ENCODE measurements at regions not wholly inside any gene's neighbourhood (a gene's known extent, or its start where the extent isn't known, plus 50 kb on each side); places are given as distances from the start of the nearest gene placed in this dataset.

DNA sequence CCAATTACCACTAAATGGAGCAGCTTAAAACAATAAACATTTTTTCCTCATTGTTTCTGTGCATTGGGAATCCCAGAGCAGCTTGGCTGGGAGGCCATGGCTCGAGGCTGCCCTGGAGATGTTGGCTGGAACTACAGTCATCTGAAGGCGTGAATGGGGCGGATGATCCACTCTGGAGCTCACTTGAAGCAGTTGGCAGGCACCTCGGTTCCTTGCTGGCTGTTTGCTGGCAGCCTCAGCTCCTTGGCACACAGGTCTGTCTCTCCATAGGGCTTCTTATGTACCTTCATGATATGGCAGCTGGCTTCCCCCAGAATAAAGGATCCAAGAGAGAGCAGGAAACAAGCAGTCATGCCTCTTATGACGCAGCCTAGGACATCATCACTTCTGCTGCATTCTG, 227.0 kb upstream of the COPS8 start:
- no peak for DNase-seq

DNA sequence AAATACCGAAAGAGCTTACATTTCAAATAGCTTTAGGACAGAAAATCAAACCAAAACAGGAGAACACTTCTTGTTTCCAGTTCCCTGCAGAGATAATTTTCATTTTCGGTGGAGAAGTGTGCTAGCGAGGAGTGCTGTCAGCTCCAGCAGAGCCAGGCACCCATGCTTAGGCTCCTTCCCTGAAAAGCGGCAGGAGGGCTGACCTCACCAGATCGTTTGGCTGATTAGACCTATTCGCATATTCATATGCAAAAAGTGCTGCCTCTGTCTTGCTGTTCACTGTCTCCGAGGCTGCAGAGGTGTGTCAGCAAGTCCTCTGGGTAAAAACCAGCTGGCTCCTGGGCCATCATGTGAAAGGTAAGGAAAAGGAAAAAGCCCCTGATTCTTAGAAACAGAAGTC, 225.8 kb upstream of the COPS8 start:
- DNase-seq = no peak

DNA sequence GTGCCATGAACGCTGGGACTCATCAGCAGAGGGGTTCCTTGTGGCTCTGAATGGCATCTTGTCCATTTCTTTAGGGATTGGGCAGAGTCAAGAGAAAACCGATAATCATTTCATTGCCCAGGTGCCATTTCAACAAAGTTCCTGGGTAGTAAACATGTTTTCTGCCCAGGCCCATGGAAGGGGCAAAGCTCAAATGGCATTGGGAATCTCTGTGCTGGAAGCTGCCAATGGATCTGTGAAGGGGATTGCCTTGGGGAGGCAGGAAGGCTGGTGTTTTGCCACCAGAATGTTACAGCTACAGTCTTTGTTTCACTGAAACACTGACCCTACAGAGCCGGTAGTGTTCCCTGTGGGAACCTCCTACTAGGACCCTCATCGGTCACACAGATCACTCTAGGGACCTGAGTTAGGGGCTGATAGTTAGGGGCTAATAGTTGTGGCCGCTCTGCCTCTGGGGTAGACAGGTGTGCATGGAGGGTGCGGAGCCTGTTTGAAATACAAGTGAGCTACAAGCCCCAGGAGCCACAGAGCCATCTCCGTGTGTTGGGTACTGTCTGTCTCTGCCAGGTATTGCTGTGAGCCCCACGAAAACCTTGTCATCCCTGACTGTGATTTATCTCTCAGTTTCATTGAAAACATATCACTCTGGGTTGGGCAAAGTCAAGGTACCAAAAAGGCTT, 224.4 kb upstream of the COPS8 start:
- DNase-seq = no peak

DNA sequence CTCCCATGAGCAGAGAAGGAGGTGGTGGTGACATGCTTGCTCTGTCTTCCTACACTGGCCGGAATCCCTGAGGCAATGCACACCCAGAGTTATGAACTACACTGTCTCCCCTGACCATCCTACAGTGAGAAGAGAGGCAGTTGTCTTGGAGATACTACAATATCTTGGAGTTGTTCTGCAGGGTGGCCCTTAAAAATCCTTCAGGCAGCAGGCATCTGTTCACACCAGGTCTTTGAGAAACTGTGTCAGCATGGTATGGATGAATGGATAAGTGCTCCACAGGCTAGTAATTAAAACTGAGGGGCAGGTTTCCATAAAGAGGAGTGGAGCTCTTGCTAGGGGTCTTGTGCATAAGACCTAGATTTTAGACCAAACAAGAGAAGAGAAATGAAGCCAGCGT, 223.7 kb upstream of the COPS8 start:
- no peak for DNase-seq

DNA sequence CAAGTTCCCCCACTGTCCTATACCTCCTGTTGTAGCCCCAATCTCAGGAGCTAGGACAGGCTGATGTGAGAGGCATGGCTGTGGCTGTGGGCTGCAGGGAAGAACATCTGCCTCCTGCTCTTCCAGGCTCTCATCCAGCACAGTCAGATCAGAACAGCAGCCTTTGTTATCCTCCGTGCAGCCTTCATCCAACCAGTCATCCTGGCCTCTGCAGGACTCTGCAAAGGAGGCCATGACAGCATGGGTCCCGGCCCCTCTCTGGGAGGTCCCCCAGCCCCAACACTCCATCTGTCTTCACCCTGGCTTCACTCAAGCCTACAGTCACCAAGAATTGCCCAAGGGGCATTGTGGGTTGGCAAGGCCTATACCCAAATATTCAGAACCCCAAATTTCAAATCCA, 223.2 kb upstream of the COPS8 start:
- no peak for DNase-seq

DNA sequence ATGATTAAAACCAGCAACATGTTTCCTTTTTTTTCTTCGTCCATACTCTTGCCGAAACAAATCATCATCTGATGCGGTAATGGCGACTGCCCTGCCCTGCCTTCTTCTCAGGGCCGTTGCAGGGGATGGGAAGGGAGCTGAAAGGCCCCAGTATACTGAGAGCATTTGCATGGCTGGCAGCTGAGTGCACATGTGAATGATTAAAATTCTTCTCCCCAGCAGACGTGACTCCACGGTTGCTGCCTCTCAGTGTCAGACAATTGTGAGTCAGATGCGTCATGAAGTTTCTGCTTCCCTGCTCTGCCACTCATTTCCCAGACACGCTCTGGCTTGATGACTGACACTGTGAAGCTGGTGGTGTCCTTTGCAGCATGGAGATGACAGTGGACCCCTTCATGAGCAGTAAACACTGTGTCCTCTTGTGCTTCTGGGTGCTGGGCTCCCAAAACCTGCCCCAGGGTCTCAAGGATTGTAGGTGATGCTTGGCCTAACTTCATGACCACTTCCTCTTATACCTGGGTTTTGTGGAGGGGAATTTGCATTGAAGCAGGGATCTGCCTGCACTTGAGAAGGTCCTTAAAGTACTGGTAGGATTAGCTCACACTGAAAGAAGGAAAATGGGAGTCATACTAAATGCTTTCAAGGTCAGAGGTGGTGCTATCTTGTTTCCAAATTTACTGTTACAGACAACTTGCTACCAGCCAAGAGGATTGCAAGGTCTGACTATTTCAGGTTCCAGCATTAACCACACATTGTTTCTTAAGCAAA, 222.5 kb upstream of the COPS8 start:
- no peak for DNase-seq

DNA sequence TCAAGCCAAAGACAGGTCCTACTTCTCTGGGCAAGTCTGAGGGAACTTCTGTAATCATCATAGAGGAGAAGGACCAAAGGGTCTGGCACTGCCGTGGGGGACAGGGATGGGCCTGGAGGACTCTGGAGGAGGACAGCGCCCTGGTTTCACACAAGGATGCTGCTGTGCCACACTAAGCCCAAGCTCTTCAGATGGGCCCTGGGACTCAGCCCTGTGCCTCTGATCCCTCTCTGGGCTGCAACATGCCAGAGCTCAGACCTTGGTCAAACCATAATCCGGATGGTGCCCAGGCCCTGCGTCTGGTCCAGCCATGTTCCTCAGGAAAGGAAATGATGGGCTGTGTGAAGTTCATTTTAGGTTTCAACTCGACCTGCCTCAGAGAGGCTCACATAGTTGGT, 222.0 kb upstream of the COPS8 start:
- no peak for DNase-seq

DNA sequence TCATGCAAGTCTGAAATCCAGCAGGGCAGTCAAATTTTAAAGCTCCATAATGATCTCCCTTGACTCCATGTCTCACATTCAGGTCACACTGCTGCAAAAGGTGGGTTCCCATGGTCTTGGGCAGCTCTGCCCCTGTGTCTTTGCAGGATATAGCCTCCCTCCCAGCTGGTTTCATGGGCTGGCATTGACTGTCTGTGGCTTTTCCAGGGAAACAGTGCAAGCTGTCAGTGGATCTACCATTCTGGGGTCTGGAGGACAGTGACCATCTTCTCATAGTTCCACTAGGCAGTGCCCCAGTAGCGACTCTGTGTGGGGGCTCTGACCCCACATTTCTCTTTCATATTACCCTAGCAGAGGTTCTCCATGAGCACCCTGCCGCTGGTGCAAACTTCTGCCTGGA, 220.6 kb upstream of the COPS8 start:
- no peak for DNase-seq

DNA sequence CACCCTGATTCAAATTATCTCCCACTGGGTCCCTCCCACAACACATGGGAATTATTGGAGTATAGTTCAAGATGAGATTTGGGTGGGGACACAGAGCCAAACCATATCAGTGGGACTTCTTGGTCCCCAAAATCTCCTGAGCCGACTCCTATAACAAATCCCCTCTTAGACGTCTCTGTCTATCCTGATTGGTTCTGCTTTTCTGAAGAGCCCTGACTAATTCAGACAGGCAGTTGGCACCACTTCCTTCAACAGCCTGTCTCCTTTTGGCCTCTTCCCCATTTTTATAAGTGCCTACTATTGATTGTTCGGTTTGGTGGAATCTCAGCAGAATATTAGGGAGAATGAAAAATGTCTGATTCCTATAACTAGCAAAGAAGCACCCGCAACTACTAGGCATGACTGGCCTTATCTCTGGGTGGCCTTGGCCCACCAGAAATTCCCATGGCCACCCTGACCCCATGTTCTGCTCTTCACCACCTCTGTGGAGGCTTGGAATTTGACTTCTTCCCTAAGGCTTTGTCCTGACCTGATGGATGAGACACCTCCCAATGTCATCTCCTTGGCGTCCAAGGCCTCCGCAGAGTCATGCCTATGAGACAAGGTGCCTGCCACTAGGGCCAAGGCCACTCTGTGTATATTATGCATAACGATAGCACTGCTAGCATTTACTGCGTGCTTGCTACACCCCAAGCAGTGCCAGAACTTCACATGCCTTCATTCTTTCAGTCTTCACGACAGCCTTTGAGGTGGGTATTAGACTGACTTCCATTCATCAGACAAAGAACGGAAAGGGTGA, 218.9 kb upstream of the COPS8 start:
- DNase-seq = no peak

DNA sequence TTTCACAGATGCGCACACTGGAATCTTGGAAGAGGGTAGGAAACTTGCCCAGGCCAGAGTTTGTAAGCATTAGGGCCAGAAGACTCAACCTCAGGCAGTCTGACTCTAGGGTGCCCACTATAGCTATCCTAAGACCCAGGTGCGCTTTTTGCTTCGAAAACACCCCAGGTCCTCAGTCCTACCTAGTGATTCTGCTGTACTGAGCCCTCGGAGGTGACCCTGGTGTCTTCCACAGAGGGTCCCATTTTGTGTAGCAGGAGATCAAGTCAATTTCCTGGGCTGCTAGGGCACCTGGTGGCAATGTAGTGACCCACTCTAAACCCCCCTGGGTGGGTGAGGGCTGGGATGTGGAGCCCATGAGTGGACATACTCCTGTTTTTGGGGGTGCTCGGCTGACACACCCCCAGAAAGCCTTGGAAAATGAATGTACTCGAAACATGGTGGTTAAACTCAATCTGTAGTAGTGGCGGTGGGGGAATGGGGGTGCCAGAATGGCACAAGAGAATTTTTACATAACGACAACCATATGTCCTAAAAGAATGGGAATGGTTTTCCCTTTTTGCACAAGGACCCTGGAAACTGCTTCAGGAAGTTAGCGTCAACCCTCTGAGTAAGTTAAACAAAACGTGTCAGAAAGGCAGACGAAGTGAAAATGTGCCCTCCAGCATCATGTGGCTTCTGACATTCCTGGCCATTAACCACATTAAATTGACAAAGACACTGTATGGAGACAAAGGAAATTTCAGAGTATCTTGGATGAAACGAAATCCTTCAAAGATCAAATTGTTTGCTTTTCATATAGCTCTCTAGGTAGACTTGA, 218.0 kb upstream of the COPS8 start:
- no peak for DNase-seq

DNA sequence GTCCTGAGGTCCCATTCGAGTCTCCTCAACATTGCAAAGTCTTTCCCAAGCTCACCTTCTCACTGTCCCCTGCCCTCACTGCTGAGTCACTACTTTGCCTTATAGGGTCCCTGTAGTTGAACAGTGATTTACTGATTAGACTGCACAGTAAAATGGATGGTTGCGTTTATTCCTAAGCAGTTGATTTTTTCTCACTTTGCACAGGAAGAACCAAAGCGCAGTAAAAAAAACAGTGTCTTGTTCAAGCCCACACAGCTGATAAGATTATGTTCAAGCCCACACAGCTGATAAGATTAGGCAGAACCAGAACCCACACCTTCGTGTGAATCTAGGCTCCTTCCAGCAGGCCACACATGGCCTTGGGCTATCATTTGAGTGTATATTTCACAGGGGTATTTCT, 215.3 kb upstream of the COPS8 start:
- DNase-seq = no peak

DNA sequence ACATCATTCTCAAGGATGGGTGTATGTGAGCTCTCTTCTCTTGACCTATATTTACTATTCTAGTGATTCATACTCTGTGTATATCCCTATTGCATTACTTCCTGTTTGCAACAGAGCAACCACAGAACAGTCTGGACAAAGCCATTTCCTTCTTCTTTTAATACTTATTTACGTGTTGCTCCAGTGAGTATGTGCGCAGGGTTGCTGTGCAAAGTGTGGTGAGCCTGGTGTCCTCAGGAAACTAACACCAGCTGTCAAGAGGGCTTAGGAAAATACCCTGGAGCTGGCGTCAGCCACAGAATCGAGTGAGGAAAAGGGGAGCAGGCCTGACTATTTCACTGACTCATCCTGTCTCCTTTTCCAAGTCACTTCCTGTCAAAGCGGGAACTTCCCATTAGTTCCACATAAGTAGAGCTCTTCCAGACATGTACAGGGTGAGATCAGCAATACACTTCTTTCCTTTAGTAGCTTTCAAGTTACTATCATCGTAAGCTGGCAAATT, 214.1 kb upstream of the COPS8 start:
- DNase-seq = no peak

DNA sequence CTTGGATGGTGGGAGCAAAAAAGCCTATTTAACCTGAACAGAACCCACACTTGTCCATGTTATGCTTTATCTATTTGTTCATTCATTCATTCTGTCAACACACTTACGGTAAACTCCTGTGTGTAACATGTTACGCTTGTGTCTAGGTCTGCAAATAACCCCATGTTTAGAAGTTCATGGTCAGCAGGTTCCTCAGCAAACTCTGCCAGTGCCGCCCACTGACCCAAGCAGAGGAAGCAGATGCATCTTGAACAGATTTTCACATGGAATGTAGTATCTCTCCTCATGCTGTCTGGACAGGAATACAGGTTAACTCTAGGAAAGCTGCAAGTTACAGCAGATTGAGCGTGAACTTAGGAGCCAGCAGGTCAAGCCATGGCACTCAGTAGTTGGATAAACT, 213.7 kb upstream of the COPS8 start:
- DNase-seq = no peak

DNA sequence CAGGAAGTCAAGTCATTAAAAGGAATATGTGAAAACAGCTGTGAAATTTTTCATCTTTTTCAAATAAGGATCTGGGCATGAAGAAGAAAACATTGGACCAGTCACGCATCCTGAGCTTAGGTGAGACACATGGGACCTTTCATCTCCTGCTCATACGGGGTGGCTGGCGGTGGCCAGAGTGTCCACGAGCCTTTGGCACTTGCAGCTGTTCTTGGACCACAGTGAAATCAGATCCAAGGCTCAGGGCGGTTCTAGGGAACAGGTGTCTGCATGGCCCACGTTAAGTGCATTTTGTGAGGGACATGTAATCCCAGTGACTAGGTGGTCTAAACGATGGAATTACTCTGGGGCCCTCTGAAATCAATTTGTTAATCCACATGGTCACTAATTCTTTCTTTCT, 212.7 kb upstream of the COPS8 start:
- DNase-seq = no peak

DNA sequence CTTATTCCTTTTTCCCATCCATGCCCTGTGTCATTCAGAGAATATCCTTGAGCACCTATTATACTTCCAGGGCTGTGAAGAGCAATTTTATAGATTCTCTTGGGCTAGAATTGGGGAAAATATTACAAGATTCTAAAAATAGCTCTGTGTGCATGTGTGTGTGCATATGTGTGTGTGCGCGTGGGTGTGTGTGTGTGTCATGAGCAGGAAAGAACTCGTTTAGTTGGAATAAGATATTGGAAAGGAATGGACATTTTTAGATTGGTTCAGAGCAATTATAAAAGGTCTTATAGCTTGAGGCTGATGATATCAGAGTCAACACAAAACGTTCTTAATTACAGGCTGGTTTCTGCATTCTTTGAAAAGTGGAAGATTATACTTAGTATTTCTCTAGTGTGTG, 212.1 kb upstream of the COPS8 start:
- DNase-seq = no peak

DNA sequence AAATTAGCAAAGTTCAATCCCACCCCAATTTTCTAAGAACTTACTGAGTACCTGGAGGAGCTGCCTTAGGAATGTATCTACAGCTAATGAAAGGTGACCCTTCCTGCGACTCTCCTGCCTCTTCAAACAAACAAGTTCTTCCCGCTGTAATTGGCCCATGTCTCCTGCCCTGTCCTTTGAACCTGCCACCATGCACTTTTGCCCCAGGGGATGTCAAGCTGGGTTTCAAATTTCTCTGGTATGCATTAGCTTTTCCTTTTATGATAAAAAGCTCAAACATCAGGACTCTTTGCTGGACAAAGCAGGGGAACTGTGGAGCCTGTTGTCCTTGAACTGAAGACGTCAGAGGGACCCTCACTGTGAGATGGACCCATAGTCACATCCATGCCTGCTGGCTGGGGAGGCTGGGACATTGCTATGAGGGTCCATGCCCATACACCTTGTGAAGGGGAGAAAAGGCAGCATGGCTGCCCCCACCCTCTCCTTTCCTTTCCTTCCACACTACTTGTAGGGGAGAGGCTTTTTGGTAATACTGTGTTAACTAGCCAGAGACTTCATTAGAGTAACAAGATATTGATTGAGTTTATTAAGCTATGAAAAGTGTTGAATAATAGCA, 210.7 kb upstream of the COPS8 start:
- DNase-seq = no peak

DNA sequence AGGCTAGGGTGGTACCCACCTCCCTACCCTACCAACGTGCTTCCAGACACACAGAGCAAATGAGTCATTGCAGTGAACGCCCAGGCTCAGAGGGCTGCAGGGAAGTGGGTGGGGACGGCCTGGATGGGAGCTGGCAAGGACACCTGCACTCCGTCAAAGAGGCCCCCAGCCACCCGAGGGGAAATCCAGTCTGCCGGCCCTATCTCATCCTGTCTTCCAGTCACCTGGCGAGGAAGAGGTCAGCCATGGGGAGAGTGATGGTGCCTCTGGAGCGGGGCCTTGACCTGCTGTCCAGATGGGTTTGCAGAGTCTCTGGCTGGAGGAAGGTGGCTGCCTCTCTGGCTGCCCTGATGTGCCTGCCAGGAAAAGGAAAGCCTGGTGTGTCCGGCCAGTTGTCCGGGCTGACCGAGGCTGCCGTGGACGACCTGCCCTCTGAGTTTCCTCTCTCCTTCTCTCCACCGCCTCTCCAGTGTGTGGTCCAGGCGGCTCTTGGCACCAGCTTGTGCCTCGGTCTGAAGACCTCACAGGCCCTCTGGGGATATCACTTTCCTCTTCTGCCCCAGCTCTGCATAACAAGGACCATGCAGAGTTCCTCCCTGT, 209.7 kb upstream of the COPS8 start:
- no peak for DNase-seq

DNA sequence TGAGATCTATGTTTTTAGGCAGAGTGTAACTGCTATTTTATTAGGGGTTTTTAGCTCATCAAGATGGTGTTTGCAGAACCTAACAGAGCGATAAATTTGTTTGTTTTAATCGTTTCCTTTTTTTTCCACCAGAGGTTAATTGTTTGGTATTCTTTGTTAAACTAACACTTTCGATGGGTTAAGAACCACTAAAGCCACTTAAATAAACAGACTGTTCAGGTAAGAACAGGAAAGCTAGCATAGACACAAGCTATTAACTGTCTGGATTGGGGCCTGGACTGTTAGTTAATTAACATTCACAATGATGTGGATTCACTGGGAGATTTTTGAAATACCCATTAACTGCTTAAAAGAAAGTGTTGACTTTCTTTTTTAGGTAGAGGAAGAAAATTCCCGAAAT, 209.0 kb upstream of the COPS8 start:
- no peak for DNase-seq

DNA sequence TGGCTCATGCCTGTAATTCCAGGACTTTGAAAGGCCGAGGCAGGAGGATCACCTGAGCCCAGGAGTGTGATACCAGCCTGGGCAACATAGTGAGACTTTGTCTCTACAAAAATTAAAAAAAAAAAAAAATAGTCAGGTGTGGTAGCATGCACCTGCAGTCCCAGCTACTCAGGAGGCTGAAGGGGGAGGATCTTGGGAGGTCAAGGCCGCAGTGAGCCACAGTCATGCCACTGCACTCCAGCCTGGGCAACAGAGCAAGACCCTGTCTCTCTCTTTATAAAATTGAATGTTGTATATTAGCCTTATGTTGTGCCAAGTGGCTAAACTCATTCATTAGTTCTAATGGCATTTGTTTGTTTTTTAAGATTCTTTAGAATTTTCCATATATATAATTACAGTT, 207.7 kb upstream of the COPS8 start:
- no peak for DNase-seq

DNA sequence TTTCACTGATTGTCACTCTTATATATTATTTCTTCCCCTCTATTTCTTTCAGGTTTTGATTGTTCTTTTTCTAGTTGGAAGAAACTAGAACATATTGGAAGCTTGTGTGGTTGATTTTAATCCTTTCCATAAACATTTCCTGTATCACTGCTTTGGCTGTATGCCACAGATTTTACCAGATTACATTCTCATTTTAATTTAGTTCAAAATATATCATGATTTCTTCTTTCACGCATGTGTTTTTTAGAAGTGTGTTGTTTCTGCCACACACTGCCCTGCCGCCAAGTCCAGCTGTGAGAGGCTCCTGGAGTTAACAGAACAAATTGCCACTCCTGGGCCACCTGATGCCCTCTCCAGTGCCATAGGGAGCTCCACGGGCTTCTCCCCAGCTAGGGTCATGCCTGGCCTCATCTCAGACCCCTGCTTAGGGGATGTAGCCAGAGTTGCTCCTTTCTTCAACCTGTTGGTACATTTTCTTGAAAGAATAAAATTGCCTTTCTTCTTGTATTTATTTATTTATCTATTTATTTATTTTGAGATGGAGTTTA, 206.2 kb upstream of the COPS8 start:
- DNase-seq = no peak

DNA sequence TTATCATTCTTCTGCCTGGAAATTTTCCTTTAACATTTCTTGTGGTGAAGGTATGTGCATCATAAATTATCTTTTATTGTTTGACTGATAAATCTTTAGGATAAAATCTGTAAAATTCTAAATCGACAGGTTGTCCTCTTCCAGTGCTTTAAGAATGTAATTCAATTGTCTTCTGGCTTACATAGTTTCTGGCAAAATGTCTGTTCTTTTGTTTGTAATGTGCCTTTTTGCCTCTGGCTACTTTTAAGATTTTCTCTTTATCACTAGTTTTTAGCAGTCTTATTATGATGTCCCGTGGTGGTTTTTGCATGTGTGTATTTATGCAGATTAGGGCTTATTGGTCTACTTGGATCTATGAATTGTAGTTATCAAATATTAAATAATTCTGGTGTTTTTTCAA, 203.6 kb upstream of the COPS8 start:
- DNase-seq = no peak

DNA sequence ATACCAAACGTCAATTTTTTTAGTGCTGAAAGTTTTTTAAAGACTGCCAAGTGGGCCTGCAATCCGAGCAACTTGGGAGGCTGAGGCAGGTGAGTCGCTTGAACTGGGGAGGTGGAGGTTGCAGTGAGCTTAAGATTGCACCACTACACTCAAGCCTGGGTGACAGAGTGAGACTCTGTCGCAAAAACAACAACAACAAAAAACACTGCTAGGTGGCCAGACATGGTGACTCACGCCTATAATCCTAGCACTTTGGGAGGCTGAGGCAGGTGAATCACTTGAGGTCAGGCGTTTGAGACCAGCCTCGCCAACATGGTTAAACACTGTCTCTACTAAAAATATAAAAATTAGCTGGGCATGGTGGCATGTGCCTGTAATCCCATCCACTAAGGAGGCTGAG, 202.8 kb upstream of the COPS8 start:
- DNase-seq = no peak

Data from activated CD4-positive, alpha-beta T cell treated with anti-CD3 and anti-CD28 coated beads, Interleukin-2, amount 50 U/mL, for 48 hours (primary cell).